SK-N-DZ (cell line): ENCODE measurements at regions not wholly inside any gene's neighbourhood (a gene's known extent, or its start where the extent isn't known, plus 50 kb on each side); places are given as distances from the start of the nearest gene placed in this dataset.
A peak's percentile ranks its signal among the peaks of the same experiment; 100 is the strongest.

Experiments
- DNase-seq: peaks from one replicate; pipeline ENCODE4 v3.0.0-alpha.2; 2015; ENCODE audit warnings: low spot score

- no peak for DNase-seq
These were observed 132.6 kb downstream of the WDR11 start for GRCh38 chr10:120983721-120984120.

- DNase-seq = no peak
These were observed 133.1 kb downstream of the WDR11 start for GRCh38 chr10:120984221-120984620.

GRCh38 chr10:120987359-120987758 is 136.2 kb downstream of the WDR11 start:
- DNase-seq = no peak

- DNase-seq = no peak
These were observed 137.6 kb downstream of the WDR11 start for GRCh38 chr10:120988751-120989150.

- DNase-seq = no peak
These were observed 138.1 kb downstream of the WDR11 start for GRCh38 chr10:120989279-120989678.

- DNase-seq = no peak
These were observed 138.9 kb downstream of the WDR11 start for GRCh38 chr10:120989996-120990598.

- no peak for DNase-seq
These were observed 139.7 kb downstream of the WDR11 start for GRCh38 chr10:120990831-120991230.

GRCh38 chr10:120993089-120993488 is 141.9 kb downstream of the WDR11 start:
- no peak for DNase-seq

- DNase-seq = no peak
These were observed 144.6 kb downstream of the WDR11 start for GRCh38 chr10:120995768-120996167.

- no peak for DNase-seq
These were observed 145.4 kb downstream of the WDR11 start for GRCh38 chr10:120996456-120997034.

GRCh38 chr10:120997313-120997712 is 146.2 kb downstream of the WDR11 start:
- no peak for DNase-seq

GRCh38 chr10:120997756-120998155 is 146.6 kb downstream of the WDR11 start:
- no peak for DNase-seq

- DNase-seq = no peak
These were observed 147.1 kb downstream of the WDR11 start for GRCh38 chr10:120998251-120998650.

- no peak for DNase-seq
These were observed 147.7 kb downstream of the WDR11 start for GRCh38 chr10:120998782-120999285.

- peak; percentile 25 for DNase-seq
These were observed 148.7 kb downstream of the WDR11 start for GRCh38 chr10:120999868-121000267.

GRCh38 chr10:121002586-121003205 is 151.5 kb downstream of the WDR11 start:
- DNase-seq = no peak

GRCh38 chr10:121005948-121006587 is 154.9 kb downstream of the WDR11 start:
- no peak for DNase-seq

- no peak for DNase-seq
These were observed 156.1 kb downstream of the WDR11 start for GRCh38 chr10:121007264-121007663.

- no peak for DNase-seq
These were observed 164.8 kb downstream of the WDR11 start for GRCh38 chr10:121015916-121016315.

GRCh38 chr10:121024905-121025584 is 173.9 kb downstream of the WDR11 start:
- DNase-seq = no peak

GRCh38 chr10:121025731-121026130 is 174.6 kb downstream of the WDR11 start:
- DNase-seq = no peak

GRCh38 chr10:121027371-121027770 is 176.2 kb downstream of the WDR11 start:
- DNase-seq = peak; percentile 29
